ENCODE measurements at regions not wholly inside any gene's neighbourhood (a gene's known extent, or its start where the extent isn't known, plus 50 kb on each side); places are given as distances from the start of the nearest gene placed in this dataset.

DNA sequence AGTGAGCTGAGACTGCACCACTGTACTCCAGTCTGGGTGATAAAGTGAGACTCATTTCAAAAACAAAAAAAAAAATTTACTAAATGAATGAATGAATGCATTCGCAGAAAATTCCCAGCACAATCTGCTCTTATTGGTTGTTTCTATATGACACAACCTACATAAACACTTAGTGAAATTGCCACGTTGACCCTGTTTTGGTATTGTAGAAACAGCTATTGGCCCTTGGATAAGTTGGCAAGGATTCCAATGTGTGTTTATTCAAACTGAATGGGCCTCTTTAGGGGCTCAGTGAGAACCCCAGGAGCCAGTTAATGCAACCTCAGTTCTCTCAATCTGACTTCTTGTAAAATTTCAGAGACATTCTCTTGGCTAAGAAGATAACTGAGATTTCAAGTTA is 66.0 kb downstream of the HHEX start:
- no peak overlapping the region for H3K27ac Mint-ChIP-seq
- POLR2A ChIA-PET: no interaction called here
- H3K4me3 Mint-ChIP-seq: no peak overlapping the region
- Histone ChIP-seq H3K4me3 (ENCODE audit: low read length) (no peak overlapping the region), H3K9me3 (ENCODE audit: control insufficient read depth in 1 of 2, insufficient read depth in 1 of 2, low read length in 2 of 2) (no peaks in the 10 kb centered on the region), H3K4me1 (ENCODE audit: insufficient read depth, low read length) (peaks cover 5% of the 10 kb centered on the region), H3K27me3 (ENCODE audit: control insufficient read depth in 1 of 2, insufficient read depth in 2 of 2, low read length in 2 of 2) (no peaks in the 10 kb centered on the region), H3K36me3 (ENCODE audit: insufficient read depth, low read length) (no peaks in the 10 kb centered on the region), H3K27ac (ENCODE audit: low read depth in 1 of 2, low read length in 2 of 2) (no peak overlapping the region)
- ATAC-seq (ENCODE audit: poor library complexity) (no peak), DNase-seq (no peak)
- TF ChIP-seq, protein P1, sequence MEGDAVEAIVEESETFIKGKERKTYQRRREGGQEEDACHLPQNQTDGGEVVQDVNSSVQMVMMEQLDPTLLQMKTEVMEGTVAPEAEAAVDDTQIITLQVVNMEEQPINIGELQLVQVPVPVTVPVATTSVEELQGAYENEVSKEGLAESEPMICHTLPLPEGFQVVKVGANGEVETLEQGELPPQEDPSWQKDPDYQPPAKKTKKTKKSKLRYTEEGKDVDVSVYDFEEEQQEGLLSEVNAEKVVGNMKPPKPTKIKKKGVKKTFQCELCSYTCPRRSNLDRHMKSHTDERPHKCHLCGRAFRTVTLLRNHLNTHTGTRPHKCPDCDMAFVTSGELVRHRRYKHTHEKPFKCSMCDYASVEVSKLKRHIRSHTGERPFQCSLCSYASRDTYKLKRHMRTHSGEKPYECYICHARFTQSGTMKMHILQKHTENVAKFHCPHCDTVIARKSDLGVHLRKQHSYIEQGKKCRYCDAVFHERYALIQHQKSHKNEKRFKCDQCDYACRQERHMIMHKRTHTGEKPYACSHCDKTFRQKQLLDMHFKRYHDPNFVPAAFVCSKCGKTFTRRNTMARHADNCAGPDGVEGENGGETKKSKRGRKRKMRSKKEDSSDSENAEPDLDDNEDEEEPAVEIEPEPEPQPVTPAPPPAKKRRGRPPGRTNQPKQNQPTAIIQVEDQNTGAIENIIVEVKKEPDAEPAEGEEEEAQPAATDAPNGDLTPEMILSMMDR (IDR thresholded peaks at IDR 0.05): no peak
- peaks cover 8% of the 10 kb centered on the region for H3K4me1 Mint-ChIP-seq (ENCODE audit: low read depth)
- no peaks in the 10 kb centered on the region for H3K9me3 Mint-ChIP-seq
- no peaks in the 10 kb centered on the region for H3K27me3 Mint-ChIP-seq
- CTCF ChIA-PET: no interaction called here
- intact Hi-C loops (cut with DNase I, micrococcal nuclease): no loop called here
- no peaks in the 10 kb centered on the region for H3K36me3 Mint-ChIP-seq (ENCODE audit: low read depth)

GRCh38 chr10:92756201-92757065 is 66.7 kb downstream of the HHEX start:
- Histone ChIP-seq H3K4me3 (ENCODE audit: low read length) (no peak overlapping the region), H3K4me1 (ENCODE audit: insufficient read depth, low read length) (peaks cover 5% of the 10 kb centered on the region), H3K36me3 (ENCODE audit: insufficient read depth, low read length) (no peaks in the 10 kb centered on the region), H3K9me3 (ENCODE audit: control insufficient read depth in 1 of 2, insufficient read depth in 1 of 2, low read length in 2 of 2) (no peaks in the 10 kb centered on the region), H3K27ac (ENCODE audit: low read depth in 1 of 2, low read length in 2 of 2) (no peak overlapping the region), H3K27me3 (ENCODE audit: control insufficient read depth in 1 of 2, insufficient read depth in 2 of 2, low read length in 2 of 2) (no peaks in the 10 kb centered on the region)
- ChIA-PET CTCF (no interaction called here), POLR2A (no interaction called here)
- Mint-ChIP-seq H3K9me3 (no peaks in the 10 kb centered on the region), H3K4me3 (no peak overlapping the region), H3K27me3 (no peaks in the 10 kb centered on the region), H3K27ac (no peak overlapping the region), H3K36me3 (ENCODE audit: low read depth) (no peaks in the 10 kb centered on the region), H3K4me1 (ENCODE audit: low read depth) (peaks cover 8% of the 10 kb centered on the region)
- DNase-seq (peak in 1 of 14 experiments; percentile 10), ATAC-seq (ENCODE audit: poor library complexity) (no peak)
- TF ChIP-seq, protein P1 (IDR thresholded peaks at IDR 0.05): no peak
- intact Hi-C loops (cut with DNase I, micrococcal nuclease): no loop called here

- H3K4me3 ChIP-seq (ENCODE audit: low read length): no peak overlapping the region
- DNase-seq (peak in 3 of 14 experiments; percentile 27 to 50 (median 49)), ATAC-seq (ENCODE audit: poor library complexity) (no peak)
- intact Hi-C loops (cut with DNase I, micrococcal nuclease): no loop called here
- no peaks in the 10 kb centered on the region for H3K27me3 ChIP-seq (ENCODE audit: control insufficient read depth in 1 of 2, insufficient read depth in 2 of 2, low read length in 2 of 2)
- H3K4me1 Mint-ChIP-seq (ENCODE audit: low read depth): peaks cover 8% of the 10 kb centered on the region
- ChIA-PET POLR2A (no interaction called here), CTCF (no interaction called here)
- H3K36me3 ChIP-seq (ENCODE audit: insufficient read depth, low read length): no peaks in the 10 kb centered on the region
- H3K9me3 Mint-ChIP-seq: no peaks in the 10 kb centered on the region
- H3K27ac ChIP-seq (ENCODE audit: low read depth in 1 of 2, low read length in 2 of 2): no peak overlapping the region
- H3K27ac Mint-ChIP-seq: no peak overlapping the region
- no peaks in the 10 kb centered on the region for H3K9me3 ChIP-seq (ENCODE audit: control insufficient read depth in 1 of 2, insufficient read depth in 1 of 2, low read length in 2 of 2)
- no peaks in the 10 kb centered on the region for H3K36me3 Mint-ChIP-seq (ENCODE audit: low read depth)
- TF ChIP-seq, protein P1 (IDR thresholded peaks at IDR 0.05): no peak
- no peaks in the 10 kb centered on the region for H3K27me3 Mint-ChIP-seq
- H3K4me3 Mint-ChIP-seq: no peak overlapping the region
- H3K4me1 ChIP-seq (ENCODE audit: insufficient read depth, low read length): peaks cover 5% of the 10 kb centered on the region
These were observed 67.4 kb downstream of the HHEX start for GRCh38 chr10:92757066-92757710.
